ENCODE measurements at regions not wholly inside any gene's neighbourhood (a gene's known extent, or its start where the extent isn't known, plus 50 kb on each side); places are given as distances from the start of the nearest gene placed in this dataset.
A peak's percentile ranks its signal among the peaks of the same experiment; 100 is the strongest.

DNA sequence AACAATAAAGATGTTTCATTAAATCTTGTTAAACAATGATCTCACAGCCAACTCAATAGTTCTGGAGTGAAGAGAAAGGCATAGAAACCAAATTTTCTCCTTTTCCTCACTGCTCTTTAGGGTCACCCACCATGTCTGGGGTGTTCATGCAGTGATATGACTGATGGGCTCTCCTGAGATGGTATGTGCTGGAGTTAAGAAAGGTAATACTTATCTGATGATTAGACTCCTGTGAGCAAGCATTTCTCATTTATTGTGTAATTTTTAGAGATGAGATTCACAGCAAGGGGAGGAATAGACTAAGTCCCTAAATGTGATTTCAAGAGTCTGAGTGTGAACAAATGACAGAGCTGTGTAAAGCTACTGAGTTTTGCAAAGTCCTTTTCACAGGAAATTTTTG lies 1361.3 kb upstream of the CELF2 start:
- DNase-seq = no peak
- Histone ChIP-seq H3K79me2 (ENCODE audit: low read length) (no peaks in the 10 kb centered on the region), H3K27ac (ENCODE audit: low read length) (no peak overlapping the region), H3K4me3 (ENCODE audit: low read length) (no peak overlapping the region), H3K36me3 (ENCODE audit: insufficient read depth, low read length) (no peaks in the 10 kb centered on the region), H2AFZ (ENCODE audit: low read length) (no peak overlapping the region), H3K9ac (ENCODE audit: low read length) (no peak overlapping the region), H3K9me2 (replicated peaks; ENCODE audit: insufficient read depth, low read length) (no peaks in the 10 kb centered on the region), H3K4me1 (ENCODE audit: low read length) (peaks cover 3% of the 10 kb centered on the region), H3K27me3 (ENCODE audit: low read length) (no peaks in the 10 kb centered on the region), H3K4me2 (ENCODE audit: low read depth, low read length, poor library complexity, severe bottlenecking) (no peak overlapping the region), H4K20me1 (ENCODE audit: insufficient read depth, low read depth, low read length) (no peaks in the 10 kb centered on the region), H3K9me3 (ENCODE audit: low read length) (no peaks in the 10 kb centered on the region)

DNA sequence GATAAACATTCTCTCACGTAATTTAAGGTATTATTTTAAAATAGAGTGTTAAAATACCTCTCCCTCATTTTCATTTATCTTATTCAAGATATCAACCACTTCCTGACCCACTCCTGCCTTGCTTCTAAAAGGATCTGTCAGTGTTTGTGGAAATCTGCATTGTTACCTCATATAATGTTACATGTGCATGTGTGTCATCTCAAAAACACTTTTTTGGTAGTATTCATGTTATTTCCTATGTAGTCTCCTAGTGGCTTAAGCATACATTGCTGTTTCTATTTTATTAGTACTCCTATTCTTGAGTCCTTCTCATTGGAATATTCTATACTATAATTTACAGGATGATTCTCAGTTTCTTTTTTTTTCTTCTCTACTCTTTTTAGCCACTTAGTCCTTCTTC lies 1360.7 kb upstream of the CELF2 start:
- Histone ChIP-seq H3K4me3 (ENCODE audit: low read length) (no peak overlapping the region), H3K9me2 (replicated peaks; ENCODE audit: insufficient read depth, low read length) (no peaks in the 10 kb centered on the region), H2AFZ (ENCODE audit: low read length) (no peak overlapping the region), H3K4me1 (ENCODE audit: low read length) (no peaks in the 10 kb centered on the region), H3K9me3 (ENCODE audit: low read length) (no peaks in the 10 kb centered on the region), H3K79me2 (ENCODE audit: low read length) (no peaks in the 10 kb centered on the region), H4K20me1 (ENCODE audit: insufficient read depth, low read depth, low read length) (no peaks in the 10 kb centered on the region), H3K4me2 (ENCODE audit: low read depth, low read length, poor library complexity, severe bottlenecking) (no peak overlapping the region), H3K9ac (ENCODE audit: low read length) (no peak overlapping the region), H3K27me3 (ENCODE audit: low read length) (no peaks in the 10 kb centered on the region), H3K27ac (ENCODE audit: low read length) (no peak overlapping the region), H3K36me3 (ENCODE audit: insufficient read depth, low read length) (no peaks in the 10 kb centered on the region)
- DNase-seq = no peak

GRCh38 chr10:9657530-9657929 lies 1360.1 kb upstream of the CELF2 start:
- Histone ChIP-seq H3K4me3 (ENCODE audit: low read length) (no peak overlapping the region), H3K27me3 (ENCODE audit: low read length) (no peaks in the 10 kb centered on the region), H3K9me3 (ENCODE audit: low read length) (no peaks in the 10 kb centered on the region), H3K79me2 (ENCODE audit: low read length) (no peaks in the 10 kb centered on the region), H3K9ac (ENCODE audit: low read length) (no peak overlapping the region), H3K4me1 (ENCODE audit: low read length) (no peaks in the 10 kb centered on the region), H3K36me3 (ENCODE audit: insufficient read depth, low read length) (no peaks in the 10 kb centered on the region), H3K9me2 (replicated peaks; ENCODE audit: insufficient read depth, low read length) (no peaks in the 10 kb centered on the region), H3K27ac (ENCODE audit: low read length) (no peak overlapping the region), H4K20me1 (ENCODE audit: insufficient read depth, low read depth, low read length) (no peaks in the 10 kb centered on the region), H3K4me2 (ENCODE audit: low read depth, low read length, poor library complexity, severe bottlenecking) (no peak overlapping the region), H2AFZ (ENCODE audit: low read length) (no peak overlapping the region)
- no peak for DNase-seq

DNA sequence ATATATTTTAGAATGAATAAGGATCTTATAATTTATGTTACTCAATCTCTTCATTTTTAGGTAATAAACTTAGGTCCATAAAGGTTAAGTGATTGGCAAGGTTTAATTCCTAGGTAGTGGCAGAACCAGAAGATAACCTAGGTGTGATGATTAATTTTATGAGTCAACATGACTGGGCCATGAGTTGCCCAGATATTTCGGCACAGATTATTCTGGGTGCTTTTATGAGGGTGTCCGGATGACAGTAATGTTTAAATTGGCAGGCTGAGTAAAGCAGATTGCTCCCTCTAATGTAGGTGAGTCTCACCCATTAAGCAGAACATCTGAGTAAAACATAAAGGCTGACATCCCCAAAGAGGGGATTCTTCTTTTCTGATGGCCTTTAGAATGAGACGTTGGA lies 1349.3 kb upstream of the CELF2 start:
- Histone ChIP-seq H3K9me2 (replicated peaks; ENCODE audit: insufficient read depth, low read length) (no peaks in the 10 kb centered on the region), H3K4me2 (ENCODE audit: low read depth, low read length, poor library complexity, severe bottlenecking) (no peak overlapping the region), H3K9me3 (ENCODE audit: low read length) (no peaks in the 10 kb centered on the region), H3K79me2 (ENCODE audit: low read length) (no peaks in the 10 kb centered on the region), H3K4me1 (ENCODE audit: low read length) (no peaks in the 10 kb centered on the region; the same call in 1 of the 2 replicates), H4K20me1 (ENCODE audit: insufficient read depth, low read depth, low read length) (no peaks in the 10 kb centered on the region), H3K27ac (ENCODE audit: low read length) (no peak overlapping the region), H3K9ac (ENCODE audit: low read length) (no peak overlapping the region), H2AFZ (ENCODE audit: low read length) (no peak overlapping the region), H3K27me3 (ENCODE audit: low read length) (no peaks in the 10 kb centered on the region), H3K36me3 (ENCODE audit: insufficient read depth, low read length) (no peaks in the 10 kb centered on the region), H3K4me3 (ENCODE audit: low read length) (no peak overlapping the region)
- no peak for DNase-seq

DNA sequence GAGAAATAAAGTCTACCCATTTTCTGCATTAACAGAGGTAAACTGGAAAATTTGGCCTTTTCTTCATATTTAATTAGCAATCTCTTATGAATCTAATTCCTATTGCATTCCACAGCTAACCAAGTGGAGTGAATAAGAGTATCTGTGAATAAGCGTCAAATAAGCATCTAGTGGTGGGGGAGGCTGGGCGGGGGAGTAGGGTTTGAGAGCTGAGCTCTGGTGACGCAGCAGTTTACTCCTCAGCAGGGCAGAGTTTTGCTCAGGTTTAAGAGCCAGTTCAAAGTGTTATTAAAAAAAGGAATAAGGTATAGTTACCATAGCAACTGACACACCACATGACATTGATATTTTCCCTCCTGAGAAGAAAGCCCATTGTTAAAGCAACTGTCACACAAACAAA lies 1346.8 kb upstream of the CELF2 start:
- Histone ChIP-seq H4K20me1 (ENCODE audit: insufficient read depth, low read depth, low read length) (no peaks in the 10 kb centered on the region), H3K27ac (ENCODE audit: low read length) (no peak overlapping the region), H2AFZ (ENCODE audit: low read length) (no peak overlapping the region), H3K9ac (ENCODE audit: low read length) (no peak overlapping the region), H3K4me3 (ENCODE audit: low read length) (no peak overlapping the region), H3K27me3 (ENCODE audit: low read length) (no peaks in the 10 kb centered on the region), H3K36me3 (ENCODE audit: insufficient read depth, low read length) (no peaks in the 10 kb centered on the region), H3K4me2 (ENCODE audit: low read depth, low read length, poor library complexity, severe bottlenecking) (no peak overlapping the region), H3K79me2 (ENCODE audit: low read length) (no peaks in the 10 kb centered on the region), H3K9me3 (ENCODE audit: low read length) (no peaks in the 10 kb centered on the region), H3K9me2 (replicated peaks; ENCODE audit: insufficient read depth, low read length) (no peaks in the 10 kb centered on the region), H3K4me1 (ENCODE audit: low read length) (no peaks in the 10 kb centered on the region; the same call in 1 of the 2 replicates)
- DNase-seq = no peak

GRCh38 chr10:9681655-9682054 lies 1336.0 kb upstream of the CELF2 start:
- peak; percentile 61 for DNase-seq
- H3K4me3 ChIP-seq (ENCODE audit: low read length) = no peak overlapping the region
- no peak overlapping the region for H3K9ac ChIP-seq (ENCODE audit: low read length)
- no peaks in the 10 kb centered on the region for H3K27me3 ChIP-seq (ENCODE audit: low read length)
- no peaks in the 10 kb centered on the region for H3K9me2 ChIP-seq (replicated peaks; ENCODE audit: insufficient read depth, low read length)
- H3K4me2 ChIP-seq (ENCODE audit: low read depth, low read length, poor library complexity, severe bottlenecking) = no peak overlapping the region
- H3K79me2 ChIP-seq (ENCODE audit: low read length) = no peaks in the 10 kb centered on the region
- peaks cover 8% of the 10 kb centered on the region; the same call in 1 of the 2 replicates for H3K9me3 ChIP-seq (ENCODE audit: low read length)
- H3K36me3 ChIP-seq (ENCODE audit: insufficient read depth, low read length) = no peaks in the 10 kb centered on the region; the same call in 1 of the 2 replicates
- H3K27ac ChIP-seq (ENCODE audit: low read length) = no peak overlapping the region
- peaks cover 8% of the 10 kb centered on the region for H3K4me1 ChIP-seq (ENCODE audit: low read length)
- H4K20me1 ChIP-seq (ENCODE audit: insufficient read depth, low read depth, low read length) = no peaks in the 10 kb centered on the region
- no peak overlapping the region for H2AFZ ChIP-seq (ENCODE audit: low read length)

DNA sequence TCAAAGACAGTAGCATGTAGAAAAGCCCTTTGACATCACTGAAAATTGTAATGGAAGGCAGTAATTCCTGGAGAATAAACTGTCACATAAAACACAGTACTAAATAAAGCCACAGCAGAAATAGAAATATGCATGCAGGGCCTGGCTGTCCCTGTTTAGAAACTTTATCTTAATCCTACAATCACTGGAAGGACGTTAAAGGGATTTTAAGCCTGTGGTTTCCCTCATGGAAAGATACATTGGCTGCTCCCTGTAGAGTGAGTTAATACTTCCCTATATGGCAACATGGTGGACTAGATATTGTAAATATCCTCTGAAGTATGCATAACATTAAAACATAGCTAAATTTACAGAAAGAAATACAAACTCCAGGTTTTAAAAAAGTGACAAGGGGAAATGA lies 1334.9 kb upstream of the CELF2 start:
- H3K27me3 ChIP-seq (ENCODE audit: low read length) = no peaks in the 10 kb centered on the region
- no peaks in the 10 kb centered on the region for H4K20me1 ChIP-seq (ENCODE audit: insufficient read depth, low read depth, low read length)
- H3K9me3 ChIP-seq (ENCODE audit: low read length) = peaks cover 8% of the 10 kb centered on the region; the same call in 1 of the 2 replicates
- H3K4me2 ChIP-seq (ENCODE audit: low read depth, low read length, poor library complexity, severe bottlenecking) = no peak overlapping the region
- no peaks in the 10 kb centered on the region for H3K79me2 ChIP-seq (ENCODE audit: low read length)
- no peaks in the 10 kb centered on the region for H3K9me2 ChIP-seq (replicated peaks; ENCODE audit: insufficient read depth, low read length)
- DNase-seq = no peak
- H3K4me3 ChIP-seq (ENCODE audit: low read length) = no peak overlapping the region
- H3K27ac ChIP-seq (ENCODE audit: low read length) = no peak overlapping the region
- H2AFZ ChIP-seq (ENCODE audit: low read length) = no peak overlapping the region
- H3K4me1 ChIP-seq (ENCODE audit: low read length) = peaks cover 5% of the 10 kb centered on the region
- no peak overlapping the region for H3K9ac ChIP-seq (ENCODE audit: low read length)
- no peaks in the 10 kb centered on the region; the same call in 1 of the 2 replicates for H3K36me3 ChIP-seq (ENCODE audit: insufficient read depth, low read length)

GRCh38 chr10:9684186-9684585 lies 1333.5 kb upstream of the CELF2 start:
- no peak overlapping the region for H3K27ac ChIP-seq (ENCODE audit: low read length)
- no peaks in the 10 kb centered on the region; the same call in 1 of the 2 replicates for H3K36me3 ChIP-seq (ENCODE audit: insufficient read depth, low read length)
- peaks cover 8% of the 10 kb centered on the region; the same call in 1 of the 2 replicates for H3K9me3 ChIP-seq (ENCODE audit: low read length)
- no peak overlapping the region for H3K4me2 ChIP-seq (ENCODE audit: low read depth, low read length, poor library complexity, severe bottlenecking)
- H3K4me3 ChIP-seq (ENCODE audit: low read length) = no peak overlapping the region
- no peaks in the 10 kb centered on the region for H3K9me2 ChIP-seq (replicated peaks; ENCODE audit: insufficient read depth, low read length)
- no peak overlapping the region for H2AFZ ChIP-seq (ENCODE audit: low read length)
- H3K4me1 ChIP-seq (ENCODE audit: low read length) = no peaks in the 10 kb centered on the region; the same call in 1 of the 2 replicates
- H3K79me2 ChIP-seq (ENCODE audit: low read length) = no peaks in the 10 kb centered on the region
- no peak for DNase-seq
- H4K20me1 ChIP-seq (ENCODE audit: insufficient read depth, low read depth, low read length) = no peaks in the 10 kb centered on the region
- H3K27me3 ChIP-seq (ENCODE audit: low read length) = no peaks in the 10 kb centered on the region
- H3K9ac ChIP-seq (ENCODE audit: low read length) = no peak overlapping the region

DNA sequence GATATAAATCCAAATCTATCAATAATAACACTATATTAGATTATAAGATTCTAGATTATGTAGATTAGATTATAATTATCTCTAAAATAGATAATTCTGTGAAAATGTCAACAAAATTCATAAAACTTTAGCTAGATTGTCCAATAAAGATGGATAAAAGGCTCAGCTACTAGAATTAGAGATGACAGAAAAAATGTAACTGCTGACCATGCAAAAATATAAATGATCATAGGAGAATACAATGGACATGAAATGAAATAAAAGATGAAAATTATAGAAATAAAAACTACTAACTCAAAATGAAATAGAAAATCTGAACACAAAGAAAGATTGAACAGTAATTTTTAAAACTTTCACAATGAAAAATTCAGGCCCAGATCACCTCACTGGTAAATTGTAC lies 1332.1 kb upstream of the CELF2 start:
- DNase-seq = no peak
- Histone ChIP-seq H4K20me1 (ENCODE audit: insufficient read depth, low read depth, low read length) (no peaks in the 10 kb centered on the region), H3K9me2 (replicated peaks; ENCODE audit: insufficient read depth, low read length) (no peaks in the 10 kb centered on the region), H3K4me2 (ENCODE audit: low read depth, low read length, poor library complexity, severe bottlenecking) (no peak overlapping the region), H2AFZ (ENCODE audit: low read length) (no peak overlapping the region), H3K27me3 (ENCODE audit: low read length) (no peaks in the 10 kb centered on the region), H3K4me3 (ENCODE audit: low read length) (no peak overlapping the region), H3K4me1 (ENCODE audit: low read length) (peaks cover 4% of the 10 kb centered on the region), H3K27ac (ENCODE audit: low read length) (no peak overlapping the region), H3K79me2 (ENCODE audit: low read length) (no peaks in the 10 kb centered on the region), H3K36me3 (ENCODE audit: insufficient read depth, low read length) (no peaks in the 10 kb centered on the region; the same call in 1 of the 2 replicates), H3K9me3 (ENCODE audit: low read length) (peaks cover 8% of the 10 kb centered on the region; the same call in 1 of the 2 replicates), H3K9ac (ENCODE audit: low read length) (no peak overlapping the region)

Data from Karpas-422 (cell line).